T1000 (cell line): ENCODE measurements at regions not wholly inside any gene's neighbourhood (a gene's known extent, or its start where the extent isn't known, plus 50 kb on each side); places are given as distances from the start of the nearest gene placed in this dataset.
A peak's percentile ranks its signal among the peaks of the same experiment; 100 is the strongest.

Source experiments
- DNase-seq: peaks from one replicate; lab custom pipeline; 2025; ENCODE audit warnings: mixed read lengths; lab: John Stamatoyannopoulos, UW

GRCh38 chr17:77488531-77489238 lies 347.9 kb downstream of the SEC14L1 start:
- no peak for DNase-seq

DNA sequence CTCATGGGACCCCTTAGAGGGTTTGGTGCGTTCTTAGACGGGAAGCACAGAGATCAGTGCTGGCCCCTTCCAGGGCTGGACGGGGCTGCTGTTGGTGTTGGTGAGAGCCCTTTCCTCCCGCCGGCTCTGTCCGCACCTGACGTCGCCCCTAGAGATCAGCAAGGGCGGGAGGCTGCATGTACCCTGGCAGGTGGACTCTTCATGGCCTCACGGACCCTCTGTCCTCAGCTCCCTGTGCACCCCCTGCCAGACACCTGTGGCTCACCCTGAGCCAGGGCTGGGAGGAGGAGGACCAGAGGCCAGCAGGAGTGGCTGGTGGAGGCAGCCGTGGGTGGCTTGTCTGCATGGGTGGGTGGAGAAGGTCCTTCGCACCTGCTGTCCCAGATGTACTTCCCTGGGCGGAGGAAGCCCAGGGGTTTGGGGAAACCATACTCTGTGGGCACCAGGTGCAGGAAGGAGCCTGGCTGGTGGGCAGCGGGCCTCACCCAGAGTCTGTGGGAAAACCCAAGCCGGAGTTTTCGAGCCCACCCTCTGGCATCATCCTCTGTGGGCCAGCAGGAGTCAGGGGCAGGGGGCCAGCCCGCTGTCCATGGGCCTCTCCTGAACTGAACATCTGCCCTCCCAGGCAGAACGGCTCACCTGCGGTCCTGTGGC lies 348.6 kb downstream of the SEC14L1 start:
- DNase-seq: no peak

- no peak for DNase-seq
Observed at GRCh38 chr17:77489893-77490255, 349.1 kb downstream of the SEC14L1 start.

- no peak for DNase-seq
Observed at GRCh38 chr17:77490361-77491183, 349.8 kb downstream of the SEC14L1 start.

DNA sequence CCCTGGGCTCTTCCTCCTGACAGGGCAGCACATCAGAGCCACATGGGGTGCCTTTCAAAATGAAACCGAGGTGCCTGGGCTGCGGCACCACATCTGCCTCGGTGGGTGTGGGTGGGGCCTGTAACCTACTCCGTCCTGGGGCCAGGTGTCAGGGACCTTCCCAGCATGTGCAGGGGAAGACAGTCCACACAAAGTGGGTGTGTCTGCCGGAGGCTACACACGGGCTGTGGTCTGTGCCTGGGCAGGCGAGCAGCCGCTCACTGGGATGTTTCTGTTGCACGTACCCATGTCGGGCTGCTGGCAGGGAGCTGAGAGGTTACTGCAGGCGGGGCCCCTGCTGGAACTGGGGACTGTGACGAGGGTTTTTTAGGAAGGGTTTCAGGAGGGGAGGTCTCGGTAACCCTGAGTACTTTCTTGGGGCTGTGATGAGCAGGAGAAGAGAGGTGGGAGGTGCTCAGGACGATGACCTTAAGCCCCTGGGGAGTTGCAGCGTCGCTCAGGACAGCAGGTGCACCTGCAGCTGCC lies 351.2 kb downstream of the SEC14L1 start:
- DNase-seq: no peak

DNA sequence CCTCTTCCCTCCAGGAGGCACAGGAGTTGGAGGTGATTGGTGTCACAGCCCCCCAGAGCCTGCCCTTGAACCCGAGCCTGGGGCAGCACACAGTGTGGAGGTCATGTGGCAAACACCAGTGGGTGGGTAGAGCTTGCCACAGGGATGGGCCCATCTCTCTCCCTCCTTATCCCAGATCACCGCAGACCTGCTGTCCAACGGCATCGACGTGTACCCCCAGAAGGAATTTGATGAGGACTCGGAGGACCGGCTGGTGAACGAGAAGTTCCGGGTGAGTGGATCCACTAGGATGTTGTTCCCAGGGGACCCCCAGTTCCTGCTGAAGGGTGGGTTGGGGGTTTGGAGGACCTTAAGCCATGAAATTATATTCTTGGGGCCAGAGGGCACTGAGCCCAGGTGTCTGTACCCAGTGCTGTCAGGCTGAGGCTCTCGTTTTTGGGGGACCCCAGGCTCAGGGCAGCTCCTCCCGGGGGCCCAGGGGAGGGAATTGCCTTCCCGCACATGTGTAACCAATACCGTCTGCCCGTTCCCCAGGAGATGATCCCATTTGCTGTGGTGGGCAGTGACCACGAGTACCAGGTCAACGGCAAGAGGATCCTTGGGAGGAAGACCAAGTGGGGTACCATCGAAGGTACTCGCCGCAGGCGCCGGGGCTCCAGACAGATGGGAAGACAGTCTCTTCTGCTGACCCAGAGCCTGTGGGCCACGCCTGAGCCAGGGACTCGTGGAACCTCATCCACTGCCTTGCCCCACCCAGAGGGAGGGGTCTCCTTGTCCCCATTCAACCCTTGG lies 351.9 kb downstream of the SEC14L1 start:
- no peak for DNase-seq

DNA sequence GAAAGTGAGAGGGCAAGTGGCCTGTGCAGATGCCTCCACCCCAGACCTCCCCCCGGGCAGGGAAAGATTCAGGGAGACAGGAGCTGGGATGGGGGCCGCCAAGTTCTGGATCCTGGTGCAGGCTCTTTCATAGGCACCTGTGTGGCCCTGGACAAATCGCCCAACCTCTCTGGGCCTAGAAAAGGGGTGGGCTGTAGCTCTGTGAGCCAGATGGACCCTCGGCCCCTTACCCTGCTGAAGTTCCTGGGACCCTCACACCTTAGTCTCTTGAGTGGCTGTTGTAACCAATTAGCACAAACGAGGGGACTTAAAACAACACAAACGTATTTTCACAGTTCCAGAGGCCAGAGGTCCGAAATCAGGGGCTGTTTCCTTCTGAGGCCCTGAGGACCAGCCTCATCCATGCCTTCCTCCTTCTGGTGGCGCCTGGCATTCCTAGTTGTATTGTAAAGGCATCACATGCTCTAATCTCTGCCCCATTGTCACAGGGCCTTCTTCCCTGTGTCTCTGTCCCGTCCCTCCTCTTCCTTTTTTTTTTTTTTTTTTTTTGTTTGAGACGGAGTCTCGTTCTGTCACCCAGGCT lies 352.6 kb downstream of the SEC14L1 start:
- DNase-seq: no peak

- DNase-seq: no peak
Observed at GRCh38 chr17:77493901-77494663, 353.3 kb downstream of the SEC14L1 start.

DNA sequence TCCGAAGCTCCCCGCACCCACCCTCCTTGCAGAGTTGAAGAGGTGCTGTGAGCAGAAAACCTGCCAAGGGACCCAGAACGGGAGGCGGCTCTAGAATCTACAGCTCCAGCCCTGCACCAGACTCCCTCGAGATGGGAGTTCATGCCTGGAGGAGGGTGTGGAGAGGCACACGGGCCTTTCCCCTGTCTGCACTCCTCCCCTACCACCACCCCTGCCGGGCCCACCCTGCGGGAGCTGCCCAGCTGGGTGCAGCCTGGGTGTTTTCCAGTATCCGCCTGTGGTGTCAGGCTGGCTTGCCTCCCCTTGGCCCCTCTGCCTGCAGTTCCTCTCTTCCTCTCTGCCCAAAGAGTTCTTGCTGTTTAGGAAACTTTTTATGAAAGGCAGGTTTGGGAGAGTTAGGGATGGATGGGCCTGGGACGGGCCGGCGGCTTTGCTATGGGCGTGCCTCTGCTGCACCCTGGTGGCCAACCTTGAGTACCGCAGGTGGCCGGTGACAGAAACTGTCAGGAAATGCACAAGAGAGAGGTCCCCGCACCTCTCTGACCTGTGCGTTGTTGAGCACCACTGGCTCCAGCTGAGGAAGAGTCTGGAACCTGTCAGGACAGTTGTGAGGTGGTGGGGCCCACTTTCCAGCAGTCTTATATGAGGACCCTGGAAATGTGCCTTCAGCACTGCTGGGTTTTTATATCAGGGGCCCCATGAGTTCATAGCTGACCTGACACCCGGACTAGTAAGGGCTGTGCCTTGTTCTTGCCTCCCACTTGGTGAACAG lies 354.1 kb downstream of the SEC14L1 start:
- DNase-seq: peak; percentile 65

DNA sequence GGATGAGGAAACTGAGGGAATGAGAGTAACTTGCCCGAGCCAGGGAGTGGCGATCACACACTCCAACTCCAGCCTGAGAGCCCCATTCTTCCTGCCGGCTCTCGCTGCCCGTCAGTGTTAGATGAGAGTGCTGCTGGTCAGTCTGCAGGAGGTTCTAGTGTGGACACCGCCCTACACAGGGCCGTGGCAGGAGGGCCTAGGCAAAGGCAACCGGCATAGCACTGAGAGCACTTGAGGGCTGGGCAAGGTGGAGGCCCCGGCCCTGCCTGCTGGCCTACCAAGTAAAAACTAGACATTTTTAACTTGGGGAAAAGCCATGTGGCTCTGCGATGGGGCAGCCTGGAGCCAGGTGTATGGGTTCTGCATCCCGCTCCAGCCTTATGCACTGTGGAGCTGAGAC lies 354.8 kb downstream of the SEC14L1 start:
- DNase-seq: no peak

- DNase-seq: no peak
Observed at GRCh38 chr17:77496401-77496801, 355.6 kb downstream of the SEC14L1 start.

DNA sequence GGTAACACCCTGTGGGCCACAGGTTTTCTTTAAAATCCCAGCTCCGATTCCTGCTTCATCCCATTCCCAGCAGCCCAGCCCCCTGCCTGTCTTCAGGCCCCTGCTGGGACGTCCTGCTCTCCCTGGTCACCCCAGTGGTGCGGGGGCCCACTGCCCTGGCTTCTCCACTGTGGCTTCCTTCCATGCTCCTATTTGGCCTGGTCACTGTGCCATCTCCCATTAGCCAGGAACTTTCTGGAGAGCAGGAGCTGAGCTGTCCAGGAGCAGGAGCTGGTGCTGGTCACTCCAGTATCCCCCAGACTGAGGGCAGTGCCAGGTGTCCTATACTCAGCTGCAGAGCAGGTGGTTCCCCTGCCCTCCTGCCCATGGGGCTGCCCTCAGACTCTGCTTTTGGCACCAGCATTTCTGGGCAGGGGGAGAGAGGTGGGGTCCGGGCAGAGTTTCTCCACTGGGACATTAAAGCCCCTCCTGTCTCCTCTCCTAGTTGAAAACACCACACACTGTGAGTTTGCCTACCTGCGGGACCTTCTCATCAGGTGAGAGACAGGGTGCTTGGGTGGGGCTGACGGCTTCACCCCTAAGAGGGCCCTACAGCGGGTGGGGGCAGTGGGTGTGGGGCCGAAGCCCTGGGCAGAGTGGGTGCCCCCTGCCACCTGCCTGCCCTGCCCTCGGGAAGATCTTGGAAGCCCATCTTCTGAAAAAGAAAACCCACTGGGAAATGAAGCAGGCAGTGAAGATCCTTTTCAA lies 356.2 kb downstream of the SEC14L1 start:
- no peak for DNase-seq

DNA sequence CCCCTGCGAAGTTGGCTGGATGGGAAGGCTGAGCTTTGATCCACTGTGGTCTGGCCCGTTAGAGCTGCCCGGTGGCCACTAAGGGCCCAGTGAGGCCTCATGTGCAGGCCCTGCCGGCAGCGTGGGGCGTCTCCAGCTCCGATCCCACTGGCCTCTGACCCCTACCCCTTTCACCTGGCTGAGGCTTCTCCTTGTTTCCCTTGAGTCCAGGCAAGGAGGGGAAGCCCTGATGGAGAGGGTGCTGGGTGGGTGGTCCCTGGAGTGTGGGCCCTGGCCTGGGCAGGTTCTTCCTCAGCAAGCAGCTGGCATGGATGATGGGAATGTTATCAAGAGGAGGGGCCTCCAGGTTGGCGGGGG lies 356.8 kb downstream of the SEC14L1 start:
- no peak for DNase-seq

DNA sequence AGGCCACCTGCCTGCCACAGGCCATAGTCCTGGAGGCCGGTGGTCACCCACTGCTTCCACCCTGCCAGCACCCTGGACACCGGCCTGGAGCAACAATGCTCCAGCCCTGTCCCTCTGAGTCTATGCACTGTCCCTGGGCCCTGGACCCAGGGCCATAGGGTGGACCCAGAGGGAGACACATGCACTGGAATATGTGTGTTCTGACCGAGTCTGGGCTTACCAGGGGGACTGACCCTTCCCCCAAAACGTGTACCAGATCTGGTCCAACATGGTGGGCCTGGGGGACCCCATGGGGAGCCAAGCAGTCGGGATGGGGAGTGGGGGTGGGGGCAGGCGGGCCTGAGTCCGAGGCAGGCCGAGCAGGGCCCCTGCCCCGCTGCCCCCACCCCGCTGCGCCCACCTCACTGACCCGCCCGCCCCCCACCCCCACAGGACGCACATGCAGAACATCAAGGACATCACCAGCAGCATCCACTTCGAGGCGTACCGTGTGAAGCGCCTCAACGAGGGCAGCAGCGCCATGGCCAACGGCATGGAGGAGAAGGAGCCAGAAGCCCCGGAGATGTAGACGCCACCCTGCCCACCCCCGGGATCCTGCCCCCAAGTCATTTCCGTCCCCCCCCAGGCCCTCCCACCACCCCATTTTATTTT lies 357.4 kb downstream of the SEC14L1 start:
- no peak for DNase-seq

DNA sequence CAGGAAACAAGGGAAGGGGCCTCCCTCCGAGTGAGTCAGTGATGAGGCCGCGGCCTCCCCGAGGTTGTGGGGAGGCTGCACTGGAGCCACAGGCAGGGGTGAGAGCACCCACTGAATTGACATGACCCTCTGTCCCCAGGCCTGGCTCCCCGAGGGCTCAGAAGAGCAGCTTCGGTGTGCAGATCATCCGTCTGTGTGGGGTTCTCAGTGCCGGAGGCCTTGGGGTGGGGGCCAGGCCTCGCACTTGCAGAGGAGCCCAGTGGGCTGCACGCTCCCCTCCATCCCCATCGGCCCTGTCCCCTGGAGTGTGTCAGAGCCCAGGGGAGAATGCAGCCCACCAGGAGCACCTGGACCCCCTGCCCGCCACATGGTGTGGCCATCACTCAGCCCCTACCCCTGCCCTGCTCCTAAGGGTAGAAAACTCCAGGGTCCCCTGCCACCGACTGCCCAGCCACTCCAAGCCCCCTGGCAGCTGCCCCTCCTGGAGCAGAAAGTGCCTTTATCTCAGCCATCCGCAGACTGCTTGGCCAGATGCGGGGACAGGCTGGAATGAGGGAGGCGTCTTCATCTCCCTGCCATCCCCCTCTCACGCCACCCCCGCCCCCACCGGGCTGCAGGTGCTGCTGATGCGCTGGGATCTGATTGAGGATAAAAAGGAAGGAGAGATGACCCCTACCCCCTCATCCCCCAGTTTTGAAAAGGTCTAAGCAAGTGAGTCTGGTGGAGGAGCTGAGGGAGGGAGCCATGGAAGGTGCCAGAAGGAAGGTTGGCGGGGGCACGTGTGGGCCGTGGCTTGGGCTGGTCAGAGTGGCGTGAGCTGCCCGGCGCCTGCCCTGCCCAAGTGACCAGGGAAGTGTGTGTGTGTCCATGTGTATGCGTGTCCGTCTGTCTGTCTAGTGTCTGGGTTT lies 358.3 kb downstream of the SEC14L1 start:
- DNase-seq: no peak

- DNase-seq: no peak
Observed at GRCh38 chr17:77499699-77500435, 359.1 kb downstream of the SEC14L1 start.

DNA sequence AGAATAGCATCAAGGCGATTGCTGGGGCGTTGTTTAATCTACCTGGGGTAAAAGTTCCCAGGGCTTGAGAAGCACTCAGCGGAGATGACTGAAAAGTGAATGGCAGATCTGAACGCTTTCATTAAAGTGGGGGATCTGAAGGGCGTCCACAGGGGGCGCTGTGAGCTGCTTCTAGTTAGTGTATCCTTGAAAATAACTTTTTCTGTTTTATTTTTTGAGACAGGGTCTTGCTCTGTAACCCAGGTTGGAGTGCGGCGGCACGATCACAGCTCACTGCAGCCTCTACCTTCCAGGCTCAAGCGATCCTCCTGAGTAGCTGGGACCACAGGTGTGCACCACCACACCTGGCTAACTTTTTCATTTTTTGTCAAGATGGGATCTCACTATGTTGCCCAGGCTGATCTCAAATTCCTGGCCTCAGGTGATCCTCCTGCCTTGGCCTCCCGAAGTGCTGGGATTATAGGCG lies 360.4 kb downstream of the SEC14L1 start:
- no peak for DNase-seq
